Ramos (cell line): ENCODE measurements at regions not wholly inside any gene's neighbourhood (a gene's known extent, or its start where the extent isn't known, plus 50 kb on each side); places are given as distances from the start of the nearest gene placed in this dataset.
"Not testable (repeated sequence)": the region's sequence is repeated elsewhere in the genome, so short reads cannot be mapped to it uniquely, and the experiment has no call there.

Experiments used
- in situ Hi-C: fragments of 300-500 bp; cut with MboI; formaldehyde crosslinking; loops from one replicate; pipeline ENCODE4 v1.14.3; 2022; ENCODE audit warnings: low sequenced_read_pairs; ENCODE audit not compliant: unreplicated experiment

DNA sequence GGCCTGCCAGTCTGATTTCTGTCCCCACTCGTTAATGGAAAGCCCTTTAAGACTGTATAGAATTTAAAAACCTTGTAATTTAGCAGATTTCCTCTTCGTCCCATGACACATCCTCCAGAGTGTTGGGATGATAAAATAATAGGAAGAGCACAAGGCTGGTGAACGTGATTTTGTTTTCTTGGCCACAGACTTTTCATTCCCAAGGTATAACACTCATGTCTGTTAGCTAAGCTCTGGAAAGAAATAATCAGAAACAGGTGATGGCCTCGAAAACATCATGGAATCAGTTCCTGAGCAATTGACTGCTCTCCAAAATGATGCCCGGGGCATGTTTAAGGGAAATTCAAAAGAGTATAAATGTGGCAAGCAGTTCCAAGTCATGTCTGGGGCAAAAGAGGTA, 337.8 kb upstream of the TCF4 start:
- in situ Hi-C loops = no loop called here

DNA sequence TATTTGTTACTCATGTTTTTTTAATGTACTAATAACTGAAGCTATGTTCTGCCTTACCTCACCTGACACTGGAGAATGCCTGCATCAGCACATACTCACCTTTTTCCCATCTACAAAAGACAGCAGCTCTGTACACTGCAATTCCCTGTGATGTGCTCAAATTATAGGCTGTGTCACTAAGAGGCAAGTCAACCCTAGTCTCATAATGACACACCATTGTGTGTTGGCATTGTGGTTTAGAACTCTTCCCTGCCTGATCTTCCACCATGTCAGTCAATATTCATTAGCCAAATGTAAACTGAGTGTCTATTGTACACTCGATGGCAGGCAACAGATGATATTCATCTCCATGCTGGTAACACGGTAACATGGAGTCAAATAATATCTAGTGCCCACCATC, 332.1 kb upstream of the TCF4 start:
- in situ Hi-C loops = no loop called here

DNA sequence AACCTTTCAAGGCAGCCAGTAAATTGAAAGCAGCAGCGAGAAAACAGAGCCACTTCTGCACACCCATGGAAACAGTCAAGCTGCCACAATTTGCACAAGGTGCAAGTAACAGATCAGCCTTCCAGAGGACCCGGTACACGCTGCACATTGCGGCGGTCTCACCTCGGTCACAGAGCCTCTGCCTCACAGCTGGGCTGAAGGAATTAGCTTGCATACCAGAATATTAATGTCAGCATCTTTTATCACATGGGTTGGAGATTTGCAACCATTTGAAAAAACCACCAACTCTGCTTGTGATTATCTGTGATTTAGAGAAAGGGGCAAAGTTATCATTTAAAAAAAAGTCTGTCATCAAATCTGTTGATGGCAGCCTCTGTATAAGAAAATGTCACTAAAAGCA, 330.5 kb upstream of the TCF4 start:
- in situ Hi-C loops = no loop called here

DNA sequence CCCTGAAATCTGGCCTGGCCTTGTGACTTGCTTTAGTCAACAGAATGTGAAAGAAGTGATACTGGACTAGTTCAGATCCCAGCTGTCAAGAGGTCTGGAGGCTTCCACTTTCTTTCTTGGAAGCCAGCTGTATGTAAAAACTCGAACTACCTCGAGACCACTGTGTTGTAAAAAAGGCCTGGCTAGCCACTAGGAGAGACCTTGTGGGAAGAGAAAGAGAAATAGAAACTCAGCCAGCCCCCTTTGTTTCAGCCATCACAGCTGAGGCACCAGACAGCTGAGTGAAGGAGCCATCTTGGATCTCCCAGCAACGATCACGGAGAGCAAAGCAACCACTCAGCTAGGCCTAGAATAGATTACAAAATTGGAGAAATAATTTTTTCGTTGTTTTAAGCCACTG, 324.9 kb upstream of the TCF4 start:
- in situ Hi-C loops = no loop called here

DNA sequence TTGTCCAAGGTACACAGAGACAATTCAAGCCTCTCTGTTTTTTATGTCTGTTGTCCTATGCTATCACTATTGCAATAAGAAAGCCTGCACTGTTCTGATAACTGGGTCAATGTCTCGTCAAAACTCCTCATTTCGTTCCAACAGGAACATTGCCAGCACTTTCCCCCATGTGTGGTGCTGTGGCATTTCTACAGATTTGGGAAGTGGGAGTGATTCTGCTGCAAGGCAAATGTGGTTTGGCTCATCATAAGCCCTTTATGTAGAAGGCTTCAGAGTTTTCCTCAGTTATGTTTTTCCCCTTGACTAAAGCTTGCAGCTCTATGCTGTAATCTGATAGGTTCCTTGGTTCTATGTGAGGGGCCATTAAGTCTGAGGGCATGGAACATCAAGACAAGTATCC, 324.1 kb upstream of the TCF4 start:
- in situ Hi-C loops = no loop called here

DNA sequence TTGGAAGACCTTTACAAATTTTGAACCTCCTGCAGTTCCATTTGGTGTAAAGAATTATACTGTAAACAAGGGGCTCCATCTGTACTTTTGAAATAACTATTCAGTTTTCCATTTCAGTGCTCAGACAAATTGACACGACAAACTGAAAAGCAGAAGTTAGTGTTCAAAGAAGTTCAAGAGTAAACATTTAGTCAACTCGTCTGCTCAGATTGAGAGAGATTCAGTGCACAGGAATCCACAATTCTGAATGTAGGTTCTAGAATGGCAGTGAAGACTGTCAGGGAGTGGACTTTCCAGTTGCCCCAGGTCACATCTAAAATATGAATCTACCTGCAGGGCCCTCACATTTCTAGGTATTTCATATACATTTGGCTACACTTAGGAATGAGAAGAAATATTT, 322.3 kb upstream of the TCF4 start:
- in situ Hi-C loops = no loop called here

DNA sequence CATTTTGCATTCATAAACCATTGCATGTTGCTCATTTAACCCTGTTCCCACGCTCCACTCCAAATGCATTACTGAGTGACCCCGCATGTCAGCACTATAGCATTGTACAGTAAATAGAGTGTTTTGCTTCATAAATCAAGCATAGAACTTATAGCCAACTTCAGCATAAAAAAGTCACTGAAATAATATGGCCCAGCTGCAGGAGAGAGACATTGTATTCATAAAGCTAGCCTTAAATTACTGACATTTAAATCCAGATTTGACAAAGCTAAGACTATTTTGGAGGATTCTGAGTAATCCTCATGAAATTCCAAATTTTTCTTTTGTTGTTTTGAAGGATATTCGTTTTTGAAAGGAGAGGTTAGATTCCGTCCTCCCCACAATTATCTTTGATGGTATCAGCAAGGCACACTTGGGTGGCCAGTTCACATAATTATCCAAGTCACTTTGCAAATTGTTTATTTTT, 320.9 kb upstream of the TCF4 start:
- in situ Hi-C loops = no loop called here

DNA sequence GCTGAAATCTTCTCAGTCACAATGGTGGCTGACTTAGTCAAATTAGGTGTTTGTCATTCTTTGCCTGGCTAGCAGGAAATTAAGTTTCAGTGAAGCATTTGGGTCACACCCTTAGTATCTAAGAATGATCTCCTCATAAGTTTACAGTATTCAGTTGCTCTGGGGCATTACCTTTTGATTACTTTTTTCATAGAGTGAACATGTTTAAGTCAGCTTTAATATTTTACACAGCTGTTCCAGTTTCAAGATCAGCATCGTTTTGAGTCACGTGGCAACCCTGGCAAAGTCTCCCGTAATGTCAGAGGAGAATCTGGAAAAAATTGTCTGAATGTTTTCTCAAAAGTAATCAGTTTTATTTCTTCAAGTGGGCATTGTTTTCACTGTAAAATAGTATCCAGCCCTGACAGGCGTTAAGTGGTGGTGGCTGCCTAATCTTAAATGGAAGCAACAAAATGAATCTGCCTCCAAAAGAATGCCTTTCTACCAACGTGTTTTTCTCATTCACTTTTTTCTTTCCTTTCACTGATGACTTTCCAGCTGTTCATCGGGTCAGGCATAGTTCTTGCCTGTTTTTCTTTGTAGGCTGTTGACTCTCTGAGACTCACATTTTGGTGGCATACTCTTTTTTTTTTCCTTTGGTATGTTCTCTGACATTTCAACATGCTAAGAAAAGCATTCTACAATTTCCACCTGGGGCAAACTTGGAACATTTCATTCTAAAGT, 319.6 kb upstream of the TCF4 start:
- in situ Hi-C loops = no loop called here

DNA sequence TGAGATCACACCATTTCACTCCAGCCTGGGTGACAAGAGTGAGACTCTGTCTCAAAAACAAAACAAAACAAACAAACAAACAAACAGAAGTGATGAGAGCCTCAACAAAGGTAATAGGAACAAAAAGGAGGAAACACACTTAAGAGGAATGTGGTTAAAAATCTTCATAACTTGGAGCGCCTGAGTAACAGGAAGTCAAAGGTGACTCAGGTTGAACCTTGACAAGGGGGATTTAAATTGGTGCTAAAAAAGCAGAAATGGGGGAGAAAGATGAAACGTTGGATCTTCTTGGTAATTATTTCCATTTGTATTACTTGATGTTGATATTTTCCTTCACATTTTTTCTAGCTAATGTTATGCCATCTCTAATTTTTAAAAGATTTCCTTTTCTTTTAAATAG, 318.5 kb upstream of the TCF4 start:
- in situ Hi-C loops = no loop called here

DNA sequence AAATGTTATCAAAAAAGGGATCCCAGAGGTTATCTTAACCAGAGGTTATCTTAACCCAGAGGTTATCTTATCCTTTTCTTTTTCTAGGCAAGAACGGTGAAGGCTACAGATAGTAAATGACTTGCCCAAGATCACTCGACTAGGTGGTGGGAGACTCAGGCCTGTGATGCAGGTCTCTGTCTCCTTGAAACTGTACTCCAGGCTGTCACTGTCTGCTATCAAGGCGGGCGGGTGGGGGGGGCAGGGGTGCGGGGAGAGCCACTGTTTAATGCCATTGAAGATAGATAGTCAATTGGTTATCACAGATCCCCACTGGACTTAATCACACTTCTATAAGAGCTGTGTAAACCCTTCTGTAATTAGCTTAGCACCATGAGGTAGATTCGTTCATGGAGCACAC, 315.9 kb upstream of the TCF4 start:
- in situ Hi-C loops = no loop called here

DNA sequence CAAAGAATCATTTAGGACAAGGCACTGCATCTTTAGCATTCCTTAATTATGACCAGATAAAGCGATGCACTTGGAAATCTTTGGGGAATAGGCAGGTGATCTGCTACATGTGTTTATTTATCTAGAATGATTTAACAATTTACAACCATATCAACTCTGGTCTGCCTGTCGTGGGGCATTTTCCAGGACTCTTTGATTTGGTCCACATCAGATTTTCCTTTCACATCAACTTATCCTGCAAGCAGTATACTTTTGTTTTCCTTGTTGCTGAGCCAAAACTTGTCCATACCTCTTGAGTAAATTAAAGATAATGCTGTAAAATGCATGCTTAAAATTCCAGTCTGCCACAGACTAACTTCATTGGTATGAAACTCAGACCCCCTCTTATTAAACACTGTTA, 312.4 kb upstream of the TCF4 start:
- in situ Hi-C loops = no loop called here

DNA sequence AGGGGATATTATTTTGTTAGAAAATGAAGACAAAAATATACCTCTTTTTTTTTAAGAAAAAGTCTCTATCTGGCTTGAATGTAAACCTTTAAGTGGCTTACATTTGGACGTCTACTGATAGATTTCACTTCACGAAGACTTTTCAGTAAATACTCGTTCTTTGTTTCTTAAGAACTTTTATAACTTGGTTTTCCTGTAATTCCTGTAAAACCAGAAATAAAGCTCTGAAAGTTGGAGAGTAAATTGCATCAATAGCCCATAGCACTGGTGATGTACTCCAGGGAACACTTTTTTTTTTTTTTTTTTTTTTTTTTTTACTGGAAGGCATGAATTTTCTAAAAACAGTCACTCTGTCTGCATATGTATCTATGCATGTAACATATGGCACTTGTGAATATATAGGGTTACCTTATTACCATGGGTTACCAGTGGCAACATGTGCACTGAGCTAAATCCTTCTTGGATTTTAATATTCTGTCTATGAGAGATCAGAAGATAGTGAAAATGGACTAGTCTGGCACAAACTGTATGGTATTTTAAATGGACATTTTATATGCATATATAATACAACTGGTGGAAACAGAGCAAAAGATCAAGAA, 309.2 kb upstream of the TCF4 start:
- in situ Hi-C loops = no loop called here

DNA sequence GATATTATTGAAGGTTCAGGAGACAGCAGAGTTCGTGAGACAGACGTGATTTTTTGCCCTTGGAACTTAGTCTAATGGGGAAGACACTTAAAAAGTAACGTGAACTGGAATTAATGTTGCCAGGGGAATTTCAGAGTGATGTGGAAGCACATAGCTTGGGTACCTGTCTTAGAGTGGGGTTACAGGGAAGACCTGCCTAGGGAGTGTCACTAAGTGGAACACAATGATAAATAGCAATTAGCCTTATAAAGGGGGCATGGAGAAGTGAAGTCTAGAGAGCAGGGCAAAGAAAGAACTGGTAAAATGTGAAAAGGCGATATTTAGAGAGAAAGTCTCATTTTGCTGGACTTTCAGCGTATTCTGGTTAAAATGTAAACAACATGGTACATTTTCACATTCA, 306.0 kb upstream of the TCF4 start:
- in situ Hi-C loops = no loop called here

DNA sequence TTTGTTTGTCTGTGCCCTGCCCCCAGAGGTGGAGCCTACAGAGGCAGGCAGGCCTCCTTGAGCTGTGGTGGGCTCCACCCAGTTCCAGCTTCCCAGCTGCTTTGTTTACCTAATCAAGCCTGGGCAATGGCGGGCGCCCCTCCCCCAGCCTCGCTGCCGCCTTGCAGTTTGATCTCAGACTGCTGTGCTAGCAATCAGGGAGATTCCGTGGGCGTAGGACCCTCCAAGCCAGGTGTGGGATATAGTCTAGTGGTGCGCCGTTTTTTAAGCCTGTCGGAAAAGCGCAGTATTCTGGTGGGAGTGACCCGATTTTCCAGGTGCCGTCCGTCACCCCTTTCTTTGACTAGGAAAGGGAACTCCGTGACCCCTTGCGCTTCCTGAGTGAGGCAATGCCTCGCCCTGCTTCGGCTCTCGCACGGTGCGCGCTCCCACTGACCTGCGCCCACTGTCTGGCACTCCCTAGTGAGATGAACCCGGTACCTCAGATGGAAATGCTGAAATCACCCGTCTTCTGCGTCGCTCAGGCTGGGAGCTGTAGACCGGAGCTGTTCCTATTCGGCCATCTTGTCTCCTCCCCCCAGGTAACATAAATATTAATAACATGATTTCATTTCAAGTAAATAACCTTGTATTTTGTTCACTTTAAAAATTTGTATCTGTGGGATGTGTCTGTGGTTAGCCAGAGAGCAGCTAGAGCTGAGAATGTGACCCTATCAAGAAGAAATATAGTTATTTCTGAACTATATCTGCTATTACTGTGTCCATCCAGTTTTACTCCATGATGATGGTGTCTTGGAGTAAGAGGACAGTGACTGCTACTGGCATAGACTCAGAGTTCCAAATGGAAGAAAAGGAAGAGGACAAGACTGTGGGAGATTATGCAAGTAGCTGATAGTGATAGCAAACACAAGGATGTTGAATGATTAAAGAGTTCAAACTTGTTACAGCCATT, 305.1 kb upstream of the TCF4 start:
- in situ Hi-C loops = not testable (repeated sequence)

DNA sequence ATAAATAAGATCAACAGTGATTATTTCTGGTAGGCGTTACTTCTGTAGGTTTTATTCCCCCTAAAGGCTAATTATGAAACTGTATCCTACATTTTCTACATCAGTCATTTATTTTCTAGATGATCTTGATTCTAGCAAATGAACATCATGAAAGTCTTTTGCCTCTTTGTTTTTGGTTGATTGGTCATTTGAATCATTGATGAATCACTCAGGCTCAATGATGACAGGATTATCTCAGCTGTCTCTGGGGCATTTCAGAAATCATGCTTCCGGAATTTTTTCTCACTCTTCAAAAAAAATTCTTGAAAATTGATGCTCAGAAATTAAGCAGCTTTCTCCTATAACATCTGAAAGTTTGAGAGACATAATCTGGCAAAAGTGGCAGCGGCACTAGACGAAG, 298.9 kb upstream of the TCF4 start:
- in situ Hi-C loops = no loop called here

DNA sequence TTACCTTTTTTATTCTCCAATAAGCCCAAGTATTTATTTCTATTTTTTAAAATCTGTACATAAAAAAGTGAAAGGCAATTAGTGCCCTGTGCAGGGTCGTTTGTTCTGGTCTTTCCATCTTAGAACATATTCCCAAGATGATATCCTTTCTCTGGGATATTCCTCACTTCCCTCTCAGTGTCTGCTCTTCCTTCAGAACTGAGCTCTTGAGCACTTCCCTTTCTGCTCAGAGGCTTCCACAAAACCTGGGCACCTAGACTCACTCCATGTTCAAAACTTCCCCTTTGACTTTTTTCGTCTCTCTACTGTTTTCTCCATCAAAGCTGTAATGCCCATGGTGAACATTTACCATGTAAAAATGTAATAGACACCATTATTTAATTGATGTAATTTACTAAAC, 296.5 kb upstream of the TCF4 start:
- in situ Hi-C loops = no loop called here

DNA sequence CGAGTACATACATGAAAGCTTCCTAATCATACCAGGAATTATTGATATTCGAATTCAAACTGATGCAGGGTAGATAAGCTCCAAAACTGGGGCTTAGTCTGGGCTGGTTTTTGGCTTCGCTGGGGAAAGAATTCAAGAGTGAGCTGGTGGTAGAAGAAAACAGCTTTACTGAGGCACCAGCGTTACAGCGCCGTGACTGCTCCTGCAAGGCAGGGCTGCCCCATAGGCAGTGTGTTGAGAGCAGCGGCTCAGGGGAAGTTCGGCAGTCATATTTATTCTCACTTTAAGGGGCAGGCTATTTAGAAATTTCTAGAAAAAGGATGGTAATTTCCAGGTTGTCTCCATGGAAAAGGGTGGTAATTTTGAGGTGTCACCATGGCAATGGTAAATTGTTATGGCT, 292.6 kb upstream of the TCF4 start:
- in situ Hi-C loops = no loop called here

DNA sequence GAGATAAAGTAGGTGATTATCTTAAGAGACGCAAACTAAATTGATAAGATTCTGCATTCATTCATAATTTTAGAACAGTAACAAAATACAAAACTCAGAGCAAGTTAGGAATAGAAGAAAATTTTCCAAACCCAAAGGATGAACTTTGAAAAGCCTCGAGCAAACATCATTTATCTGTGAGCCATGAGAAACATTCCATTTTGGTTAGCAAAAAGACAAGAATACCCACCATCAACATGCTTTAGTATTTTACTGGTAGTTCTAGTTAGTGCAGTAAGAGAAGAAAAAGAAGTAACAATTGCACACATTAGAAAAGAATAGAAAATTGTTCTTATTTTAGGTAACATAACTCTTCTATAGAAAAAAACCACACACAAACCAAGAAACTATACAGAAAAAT, 291.3 kb upstream of the TCF4 start:
- in situ Hi-C loops = no loop called here

DNA sequence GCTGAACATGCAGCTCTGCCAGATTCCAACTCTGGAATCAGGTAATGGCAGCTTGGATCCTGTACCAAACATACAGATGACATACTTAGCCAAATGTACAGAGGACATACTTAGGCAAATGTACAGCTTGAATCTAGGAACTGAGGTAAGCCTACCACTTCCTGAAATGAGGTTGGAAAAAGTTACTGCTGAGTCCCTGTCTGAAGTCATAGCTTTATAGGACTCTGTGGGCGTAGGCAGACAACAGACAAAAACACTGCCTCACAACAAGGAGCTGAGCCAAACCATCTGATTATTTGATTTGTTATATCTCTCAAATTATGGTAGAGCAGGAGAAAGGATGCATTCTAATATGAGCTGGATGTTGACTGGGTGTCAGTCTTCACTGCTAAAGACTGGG, 290.2 kb upstream of the TCF4 start:
- in situ Hi-C loops = no loop called here

DNA sequence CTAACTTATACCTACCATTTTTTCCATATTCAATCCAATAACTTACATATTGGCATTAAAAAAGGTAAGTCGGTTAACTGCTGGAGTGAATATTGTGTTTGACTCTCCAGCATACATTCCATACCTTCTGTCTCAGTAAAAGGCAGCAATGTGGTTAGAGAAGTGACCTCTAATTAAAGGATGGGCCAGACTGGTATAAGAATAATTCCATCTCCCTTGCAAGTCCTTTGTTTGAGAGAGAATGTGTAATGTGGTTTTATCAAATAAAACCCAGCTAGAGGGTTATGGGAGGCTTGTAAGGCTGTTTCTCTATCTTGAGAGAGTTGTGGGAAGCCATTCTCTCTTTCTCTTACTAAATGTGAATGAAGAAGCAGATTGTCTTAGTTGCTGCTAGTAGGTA, 289.3 kb upstream of the TCF4 start:
- in situ Hi-C loops = no loop called here

DNA sequence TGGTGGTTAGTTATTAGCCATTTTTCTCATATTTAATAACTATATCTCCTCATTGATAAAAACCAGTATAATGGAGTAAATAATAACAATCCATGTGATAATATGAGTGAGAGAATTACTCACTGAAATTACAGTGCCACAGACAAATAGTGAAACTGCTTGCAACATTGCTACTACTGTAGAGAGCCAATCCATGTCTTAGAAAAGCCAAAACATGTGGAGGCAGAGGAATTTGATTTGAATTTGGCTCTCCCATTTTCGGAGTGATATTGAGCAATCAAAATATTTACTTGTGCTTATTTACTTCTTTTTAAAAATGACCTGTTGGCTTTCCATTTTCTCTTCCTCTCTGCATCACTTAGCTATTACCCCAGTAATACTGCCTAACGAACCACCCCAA, 288.3 kb upstream of the TCF4 start:
- in situ Hi-C loops = no loop called here
